ENCODE measurements at regions not wholly inside any gene's neighbourhood (a gene's known extent, or its start where the extent isn't known, plus 50 kb on each side); places are given as distances from the start of the nearest gene placed in this dataset.

- TF ChIP-seq CTCF (IDR thresholded peaks at IDR 0.05; ENCODE audit: poor library complexity) (no peak), EZH2 (IDR thresholded peaks at IDR 0.05; ENCODE audit: borderline replicate concordance) (no peak), EZH2phosphoT487 (IDR thresholded peaks at IDR 0.05; ENCODE audit: low read depth, severe bottlenecking, unreplicated experiment) (no peak)
Observed at GRCh38 chr3:193938613-193939012, 197.3 kb upstream of the HES1 start.

All from hepatocyte (in vitro differentiated cells).